ENCODE measurements at regions not wholly inside any gene's neighbourhood (a gene's known extent, or its start where the extent isn't known, plus 50 kb on each side); places are given as distances from the start of the nearest gene placed in this dataset.
A peak's percentile ranks its signal among the peaks of the same experiment; 100 is the strongest.

DNA sequence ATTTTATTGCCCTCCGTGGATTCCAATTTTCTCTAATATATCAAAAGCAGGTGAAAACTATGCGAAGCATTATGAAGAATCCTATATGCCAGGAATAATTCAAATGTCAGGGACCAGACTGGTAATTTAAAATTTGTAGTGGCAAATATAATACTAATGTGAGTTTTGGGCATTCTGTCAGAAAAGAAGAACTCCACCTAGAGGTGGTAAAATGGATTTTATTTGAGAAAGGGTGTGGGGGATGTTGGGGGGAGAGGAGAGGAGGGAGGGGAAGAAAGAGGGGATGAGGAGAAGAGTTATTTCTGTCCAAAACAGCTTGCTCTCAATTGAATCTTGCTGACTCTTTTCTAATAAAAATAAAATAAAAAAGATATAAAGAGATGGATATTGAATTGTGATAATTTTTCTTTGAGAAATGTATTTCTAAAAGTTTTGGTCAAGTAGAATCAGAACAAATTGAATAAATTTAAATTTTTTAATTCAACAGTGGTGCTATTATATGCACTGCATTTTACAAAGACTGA is 929.3 kb upstream of the SLITRK5 start:
- no peak for TF ChIP-seq POLR2A (IDR thresholded peaks at IDR 0.05; ENCODE audit: extremely low read depth, insufficient read length)
- TF ChIP-seq, protein P1, sequence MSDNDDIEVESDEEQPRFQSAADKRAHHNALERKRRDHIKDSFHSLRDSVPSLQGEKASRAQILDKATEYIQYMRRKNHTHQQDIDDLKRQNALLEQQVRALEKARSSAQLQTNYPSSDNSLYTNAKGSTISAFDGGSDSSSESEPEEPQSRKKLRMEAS (IDR thresholded peaks at IDR 0.05; ENCODE audit: low read depth, low read length) = no peak
- TF ChIP-seq MYC (IDR thresholded peaks at IDR 0.05; ENCODE audit: low read depth, low read length) = no peak
- TF ChIP-seq, protein P2, sequence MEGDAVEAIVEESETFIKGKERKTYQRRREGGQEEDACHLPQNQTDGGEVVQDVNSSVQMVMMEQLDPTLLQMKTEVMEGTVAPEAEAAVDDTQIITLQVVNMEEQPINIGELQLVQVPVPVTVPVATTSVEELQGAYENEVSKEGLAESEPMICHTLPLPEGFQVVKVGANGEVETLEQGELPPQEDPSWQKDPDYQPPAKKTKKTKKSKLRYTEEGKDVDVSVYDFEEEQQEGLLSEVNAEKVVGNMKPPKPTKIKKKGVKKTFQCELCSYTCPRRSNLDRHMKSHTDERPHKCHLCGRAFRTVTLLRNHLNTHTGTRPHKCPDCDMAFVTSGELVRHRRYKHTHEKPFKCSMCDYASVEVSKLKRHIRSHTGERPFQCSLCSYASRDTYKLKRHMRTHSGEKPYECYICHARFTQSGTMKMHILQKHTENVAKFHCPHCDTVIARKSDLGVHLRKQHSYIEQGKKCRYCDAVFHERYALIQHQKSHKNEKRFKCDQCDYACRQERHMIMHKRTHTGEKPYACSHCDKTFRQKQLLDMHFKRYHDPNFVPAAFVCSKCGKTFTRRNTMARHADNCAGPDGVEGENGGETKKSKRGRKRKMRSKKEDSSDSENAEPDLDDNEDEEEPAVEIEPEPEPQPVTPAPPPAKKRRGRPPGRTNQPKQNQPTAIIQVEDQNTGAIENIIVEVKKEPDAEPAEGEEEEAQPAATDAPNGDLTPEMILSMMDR (IDR thresholded peaks at IDR 0.05; ENCODE audit: low read depth, low read length) = no peak
- peak; percentile 6 for DNase-seq (ENCODE audit: low read depth)
- no peak overlapping the region for H3K4me3 ChIP-seq (ENCODE audit: low read depth, low read length)

DNA sequence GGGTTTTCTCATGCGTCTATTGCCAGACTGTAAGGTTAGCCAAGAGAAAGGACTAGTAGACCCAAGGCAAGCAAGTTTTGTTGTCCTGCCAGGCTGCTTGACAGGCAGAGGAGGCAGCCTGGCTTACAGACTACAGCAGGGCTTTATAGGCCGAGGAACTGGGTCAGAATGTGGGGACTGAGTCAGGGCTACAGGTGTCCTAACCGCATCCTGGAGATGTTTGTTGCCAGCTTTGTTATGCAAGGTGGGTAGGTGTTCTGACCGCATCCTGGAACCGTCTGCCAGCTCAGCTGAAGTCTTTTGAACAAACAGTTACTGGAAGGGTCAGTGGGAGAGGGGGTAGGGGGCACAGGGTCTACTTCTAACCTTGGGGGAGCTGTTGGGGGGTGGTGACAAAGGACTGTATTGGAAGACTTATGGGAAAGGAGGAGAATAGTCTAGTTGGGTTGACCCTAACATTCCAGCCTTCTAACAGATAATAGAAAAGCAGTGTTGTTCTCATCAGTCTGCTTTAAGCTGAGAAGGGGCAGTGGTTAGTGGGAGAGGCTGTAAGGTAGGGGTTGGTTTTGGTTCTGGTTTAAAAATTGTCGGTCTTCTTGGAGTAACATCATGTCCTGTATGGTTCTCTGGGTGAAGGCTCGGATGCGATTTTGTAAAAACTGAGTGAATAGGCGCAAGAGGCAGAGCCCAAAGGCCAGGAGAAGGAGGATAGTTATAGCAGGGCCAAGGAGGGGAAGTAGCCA is 913.8 kb upstream of the SLITRK5 start:
- TF ChIP-seq, protein P2 (IDR thresholded peaks at IDR 0.05; ENCODE audit: low read depth, low read length) = no peak
- TF ChIP-seq, protein P1 (IDR thresholded peaks at IDR 0.05; ENCODE audit: low read depth, low read length) = no peak
- no peak for TF ChIP-seq MYC (IDR thresholded peaks at IDR 0.05; ENCODE audit: low read depth, low read length)
- TF ChIP-seq POLR2A (IDR thresholded peaks at IDR 0.05; ENCODE audit: extremely low read depth, insufficient read length) = no peak
- no peak for DNase-seq (ENCODE audit: low read depth)
- no peak overlapping the region for H3K4me3 ChIP-seq (ENCODE audit: low read depth, low read length)

DNA sequence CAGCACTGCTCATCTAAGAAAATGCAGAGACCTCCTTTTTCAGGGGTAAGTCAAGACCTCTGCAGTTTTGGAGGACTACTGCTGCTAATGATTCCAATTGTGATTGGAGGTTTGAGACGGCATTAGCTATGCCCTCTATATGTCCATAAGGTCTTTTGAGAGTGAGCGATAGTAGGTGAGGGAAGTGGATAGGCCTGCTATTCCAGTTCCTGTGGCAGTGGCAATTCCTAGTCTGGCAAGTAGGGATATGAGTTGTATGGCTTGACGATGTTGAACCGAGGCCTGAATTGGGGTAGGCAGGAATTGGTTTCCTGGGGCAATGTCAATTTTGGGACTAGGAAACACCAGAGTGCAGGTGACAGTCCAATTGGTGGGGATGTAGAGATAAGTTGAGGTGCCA is 913.1 kb upstream of the SLITRK5 start:
- DNase-seq (ENCODE audit: low read depth) = no peak
- TF ChIP-seq, protein P1 (IDR thresholded peaks at IDR 0.05; ENCODE audit: low read depth, low read length) = no peak
- TF ChIP-seq MYC (IDR thresholded peaks at IDR 0.05; ENCODE audit: low read depth, low read length) = no peak
- no peak for TF ChIP-seq POLR2A (IDR thresholded peaks at IDR 0.05; ENCODE audit: extremely low read depth, insufficient read length)
- TF ChIP-seq, protein P2 (IDR thresholded peaks at IDR 0.05; ENCODE audit: low read depth, low read length) = no peak
- no peak overlapping the region for H3K4me3 ChIP-seq (ENCODE audit: low read depth, low read length)

DNA sequence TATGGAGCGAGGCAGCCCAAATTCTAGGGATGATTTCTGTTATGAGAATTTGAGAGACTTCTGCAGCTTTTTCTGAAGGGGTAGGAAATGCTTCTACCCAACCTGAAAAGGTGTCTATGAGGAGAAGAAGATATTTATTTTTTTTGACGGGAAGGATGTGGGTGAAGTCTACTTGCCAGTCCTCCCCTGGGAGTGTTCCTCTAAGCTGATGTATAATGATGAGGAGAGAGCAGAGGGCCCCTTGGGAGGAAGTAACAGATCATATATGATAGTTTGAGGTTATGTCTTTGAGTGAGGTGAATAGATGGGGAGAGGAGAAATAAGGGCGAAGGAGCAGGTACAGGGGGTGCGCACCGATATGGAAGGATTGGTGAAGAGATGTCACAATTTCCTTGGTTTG is 910.6 kb upstream of the SLITRK5 start:
- H3K4me3 ChIP-seq (ENCODE audit: low read depth, low read length) = no peak overlapping the region
- DNase-seq (ENCODE audit: low read depth) = peak; percentile 18
- TF ChIP-seq POLR2A (IDR thresholded peaks at IDR 0.05; ENCODE audit: extremely low read depth, insufficient read length) (no peak), MYC (IDR thresholded peaks at IDR 0.05; ENCODE audit: low read depth, low read length) (no peak)
- TF ChIP-seq, protein P2 (IDR thresholded peaks at IDR 0.05; ENCODE audit: low read depth, low read length) = no peak
- TF ChIP-seq, protein P1 (IDR thresholded peaks at IDR 0.05; ENCODE audit: low read depth, low read length) = no peak

DNA sequence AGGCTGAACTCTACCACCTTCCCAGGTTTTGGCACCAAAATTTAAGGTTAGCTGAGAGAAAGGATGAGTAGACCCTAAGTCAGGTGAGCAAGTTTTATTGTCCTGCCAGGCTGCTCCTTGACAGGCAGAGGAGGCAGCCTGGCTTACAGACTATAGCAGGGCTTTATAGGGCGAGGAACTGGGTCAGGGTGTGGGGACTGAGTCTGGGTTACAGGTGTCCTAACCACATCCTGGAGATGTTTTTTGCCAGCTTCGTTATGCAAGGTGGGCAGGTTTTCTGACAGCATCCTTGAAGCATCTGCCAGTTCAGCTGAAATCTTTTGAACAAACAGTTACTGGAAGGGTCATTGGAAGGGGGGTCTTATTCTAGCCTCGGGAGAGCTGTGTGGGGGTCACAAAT is 905.7 kb upstream of the SLITRK5 start:
- no peak for DNase-seq (ENCODE audit: low read depth)
- TF ChIP-seq MYC (IDR thresholded peaks at IDR 0.05; ENCODE audit: low read depth, low read length) (no peak), POLR2A (IDR thresholded peaks at IDR 0.05; ENCODE audit: extremely low read depth, insufficient read length) (no peak)
- TF ChIP-seq, protein P1 (IDR thresholded peaks at IDR 0.05; ENCODE audit: low read depth, low read length) = no peak
- TF ChIP-seq, protein P2 (IDR thresholded peaks at IDR 0.05; ENCODE audit: low read depth, low read length) = no peak
- H3K4me3 ChIP-seq (ENCODE audit: low read depth, low read length) = no peak overlapping the region
